Endothelial cell (in vitro differentiated cells): ENCODE measurements at regions not wholly inside any gene's neighbourhood (a gene's known extent, or its start where the extent isn't known, plus 50 kb on each side); places are given as distances from the start of the nearest gene placed in this dataset.

ENCODE experiments used
- DNase-seq: peaks from one replicate; pipeline ENCODE4 v3.0.0; 2021; ENCODE audit warnings: low spot score
- H3K27ac Mint-ChIP-seq: one replicate; pipeline ENCODE4 v1.8.0; 2021; ENCODE audit warnings: mixed read lengths, inconsistent platforms; ENCODE audit not compliant: unreplicated experiment
- H3K27me3 Mint-ChIP-seq: one replicate; pipeline ENCODE4 v1.8.0; 2021; ENCODE audit warnings: mild to moderate bottlenecking, moderate library complexity, mixed read lengths, inconsistent platforms; ENCODE audit not compliant: unreplicated experiment
- H3K36me3 Mint-ChIP-seq: one replicate; pipeline ENCODE4 v1.8.0; 2021; ENCODE audit warnings: mild to moderate bottlenecking, low read depth, mixed read lengths, inconsistent platforms; ENCODE audit not compliant: unreplicated experiment
- H3K4me1 Mint-ChIP-seq: one replicate; pipeline ENCODE4 v1.8.0; 2021; ENCODE audit warnings: mild to moderate bottlenecking, mixed read lengths, inconsistent platforms; ENCODE audit not compliant: unreplicated experiment
- H3K4me3 Mint-ChIP-seq: one replicate; pipeline ENCODE4 v1.8.0; 2021; ENCODE audit warnings: mild to moderate bottlenecking, mixed read lengths, inconsistent platforms; ENCODE audit not compliant: unreplicated experiment
- H3K9me3 Mint-ChIP-seq: one replicate; pipeline ENCODE4 v1.8.0; 2021; ENCODE audit warnings: mixed read lengths, inconsistent platforms; ENCODE audit not compliant: unreplicated experiment
- TF ChIP-seq, protein P1 (sequence below): fragments of 200-600 bp; sonication (generic); IDR thresholded peaks from one replicate; pipeline ENCODE4 v1.5.0; 2021; ENCODE audit warnings: antibody characterized with exemption; ENCODE audit not compliant: unreplicated experiment

DNA sequence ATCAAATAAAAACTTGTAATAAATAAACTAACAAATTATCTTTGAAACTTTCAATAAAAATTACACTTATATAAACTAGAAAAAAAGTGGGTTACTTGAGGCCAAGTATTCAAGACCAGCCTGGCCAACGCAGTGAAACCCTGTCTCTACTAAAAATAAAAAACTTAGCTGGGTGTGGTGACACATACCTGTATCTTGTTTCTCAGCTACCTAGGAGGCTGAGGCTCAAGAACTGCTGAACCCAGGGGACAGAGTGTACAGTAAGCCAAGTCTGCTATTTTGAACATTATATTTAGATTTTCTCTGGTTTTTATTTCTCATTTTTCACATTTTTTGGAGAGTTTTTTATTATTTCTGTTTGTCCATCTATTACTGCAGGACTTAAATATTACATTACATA lies 1397.6 kb upstream of the B3GALT2 start:
- no peak for DNase-seq
- Mint-ChIP-seq H3K27ac (no peak overlapping the region), H3K27me3 (peaks cover 1% of the 10 kb centered on the region), H3K9me3 (no peaks in the 10 kb centered on the region), H3K4me3 (no peak overlapping the region), H3K36me3 (no peaks in the 10 kb centered on the region), H3K4me1 (no peaks in the 10 kb centered on the region)
- TF ChIP-seq, protein P1, sequence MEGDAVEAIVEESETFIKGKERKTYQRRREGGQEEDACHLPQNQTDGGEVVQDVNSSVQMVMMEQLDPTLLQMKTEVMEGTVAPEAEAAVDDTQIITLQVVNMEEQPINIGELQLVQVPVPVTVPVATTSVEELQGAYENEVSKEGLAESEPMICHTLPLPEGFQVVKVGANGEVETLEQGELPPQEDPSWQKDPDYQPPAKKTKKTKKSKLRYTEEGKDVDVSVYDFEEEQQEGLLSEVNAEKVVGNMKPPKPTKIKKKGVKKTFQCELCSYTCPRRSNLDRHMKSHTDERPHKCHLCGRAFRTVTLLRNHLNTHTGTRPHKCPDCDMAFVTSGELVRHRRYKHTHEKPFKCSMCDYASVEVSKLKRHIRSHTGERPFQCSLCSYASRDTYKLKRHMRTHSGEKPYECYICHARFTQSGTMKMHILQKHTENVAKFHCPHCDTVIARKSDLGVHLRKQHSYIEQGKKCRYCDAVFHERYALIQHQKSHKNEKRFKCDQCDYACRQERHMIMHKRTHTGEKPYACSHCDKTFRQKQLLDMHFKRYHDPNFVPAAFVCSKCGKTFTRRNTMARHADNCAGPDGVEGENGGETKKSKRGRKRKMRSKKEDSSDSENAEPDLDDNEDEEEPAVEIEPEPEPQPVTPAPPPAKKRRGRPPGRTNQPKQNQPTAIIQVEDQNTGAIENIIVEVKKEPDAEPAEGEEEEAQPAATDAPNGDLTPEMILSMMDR: no peak

DNA sequence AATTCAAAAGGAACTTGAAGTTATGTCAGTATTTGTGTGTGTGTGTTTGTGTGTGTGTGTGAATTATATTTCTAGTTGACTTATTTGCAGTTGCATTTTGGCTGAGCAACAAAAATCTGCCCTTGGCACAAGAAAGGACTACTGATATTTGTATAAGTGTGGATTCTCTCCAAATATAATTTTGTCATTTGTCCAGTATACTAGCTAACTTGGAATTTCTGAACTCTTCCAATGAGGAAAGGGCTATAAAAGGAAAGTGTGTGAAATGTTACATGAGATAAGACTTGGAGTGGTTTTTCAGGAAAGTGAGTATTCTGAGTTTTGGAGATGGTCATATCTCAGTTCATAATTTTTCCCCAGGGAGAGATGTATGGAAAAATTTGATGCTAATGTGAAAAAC lies 1384.1 kb upstream of the B3GALT2 start:
- H3K4me3 Mint-ChIP-seq: no peak overlapping the region
- no peaks in the 10 kb centered on the region for H3K27me3 Mint-ChIP-seq
- no peak overlapping the region for H3K27ac Mint-ChIP-seq
- DNase-seq: no peak
- TF ChIP-seq, protein P1: no peak
- H3K36me3 Mint-ChIP-seq: no peaks in the 10 kb centered on the region
- H3K4me1 Mint-ChIP-seq: no peaks in the 10 kb centered on the region
- H3K9me3 Mint-ChIP-seq: no peaks in the 10 kb centered on the region

DNA sequence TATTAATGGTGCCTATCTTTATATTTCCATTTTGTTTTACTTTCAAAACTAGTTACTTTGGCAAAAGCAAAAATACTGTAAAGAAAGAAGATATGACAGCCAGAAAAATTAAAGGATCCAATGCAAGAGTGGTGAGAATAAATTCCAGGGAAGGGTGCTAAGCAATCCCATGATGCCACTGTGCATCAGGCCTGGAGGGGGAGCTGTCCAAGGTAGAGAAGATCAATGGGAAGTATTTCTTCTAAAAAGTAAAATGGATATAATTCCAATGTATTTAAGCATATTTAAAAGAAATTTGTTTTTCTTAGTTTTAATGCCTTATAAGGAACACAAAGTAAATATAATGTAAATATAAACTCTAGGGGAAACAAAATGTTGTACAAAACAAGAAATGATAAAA lies 1382.2 kb upstream of the B3GALT2 start:
- no peaks in the 10 kb centered on the region for H3K27me3 Mint-ChIP-seq
- DNase-seq: no peak
- H3K4me1 Mint-ChIP-seq: no peaks in the 10 kb centered on the region
- H3K9me3 Mint-ChIP-seq: no peaks in the 10 kb centered on the region
- TF ChIP-seq, protein P1: no peak
- H3K4me3 Mint-ChIP-seq: no peak overlapping the region
- no peaks in the 10 kb centered on the region for H3K36me3 Mint-ChIP-seq
- no peak overlapping the region for H3K27ac Mint-ChIP-seq

DNA sequence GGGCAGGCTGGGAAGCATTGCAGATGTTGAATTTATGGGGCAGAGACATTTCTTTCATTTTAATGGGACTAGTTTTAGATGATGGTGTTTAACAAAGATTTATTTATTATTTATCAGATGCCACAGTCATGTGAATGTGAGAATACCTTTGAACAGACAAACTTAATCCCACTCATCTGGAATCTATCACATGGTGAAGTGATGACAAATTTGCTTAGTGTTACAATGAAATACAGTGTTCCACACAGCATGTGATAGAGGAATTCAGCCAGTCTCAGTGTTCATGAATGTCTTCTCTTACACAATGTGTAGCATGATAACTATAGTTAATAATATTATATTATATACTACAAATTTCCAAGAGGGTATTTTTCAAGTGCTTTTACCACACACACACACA lies 1361.7 kb upstream of the B3GALT2 start:
- no peak overlapping the region for H3K27ac Mint-ChIP-seq
- no peaks in the 10 kb centered on the region for H3K4me1 Mint-ChIP-seq
- TF ChIP-seq, protein P1: no peak
- H3K4me3 Mint-ChIP-seq: no peak overlapping the region
- H3K36me3 Mint-ChIP-seq: no peaks in the 10 kb centered on the region
- no peak for DNase-seq
- no peaks in the 10 kb centered on the region for H3K27me3 Mint-ChIP-seq
- H3K9me3 Mint-ChIP-seq: no peaks in the 10 kb centered on the region

DNA sequence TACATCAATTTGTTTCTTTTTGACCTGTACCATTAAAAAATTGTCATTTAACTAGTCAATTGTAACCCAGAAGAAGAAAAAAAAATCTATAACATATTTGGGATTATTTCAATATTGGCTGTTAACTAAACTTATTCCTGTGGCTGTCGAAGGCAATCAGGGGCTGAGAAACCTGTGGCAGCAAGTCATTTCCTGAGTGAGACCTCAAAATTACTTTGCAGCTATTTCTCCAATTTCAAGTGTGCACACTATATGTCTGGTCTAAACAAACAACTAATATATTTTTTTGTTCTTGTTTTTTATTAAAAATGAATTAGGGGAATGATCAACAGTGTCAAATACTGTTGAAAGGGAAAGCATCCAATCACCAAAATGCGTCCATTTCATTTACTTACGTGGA lies 1357.6 kb upstream of the B3GALT2 start:
- Mint-ChIP-seq H3K36me3 (no peaks in the 10 kb centered on the region), H3K4me1 (no peaks in the 10 kb centered on the region), H3K27me3 (no peaks in the 10 kb centered on the region), H3K27ac (no peak overlapping the region), H3K9me3 (no peaks in the 10 kb centered on the region), H3K4me3 (no peak overlapping the region)
- TF ChIP-seq, protein P1: no peak
- no peak for DNase-seq
